GM12892 (cell line): ENCODE measurements at regions not wholly inside any gene's neighbourhood (a gene's known extent, or its start where the extent isn't known, plus 50 kb on each side); places are given as distances from the start of the nearest gene placed in this dataset.

Source experiments
- DNase-seq: peaks from one replicate; pipeline ENCODE4 v3.0.0; 2011; ENCODE audit not compliant: insufficient read length
- FAIRE-seq: peaks from 2 replicates; lab custom pipeline; 2011; peaks lifted over from hg19 to GRCh38; lab: Jason Lieb, UNC
- POLR2A ChIP-seq: IDR thresholded peaks from 2 replicates; pipeline ENCODE4 v1.6.1; 2011; ENCODE audit warnings: low read depth, low read length, control low read depth
- POLR2AphosphoS5 ChIP-seq: IDR thresholded peaks from 2 replicates; pipeline ENCODE4 v1.6.1; 2011; ENCODE audit warnings: low read depth, low read length, control low read depth
- TAF1 ChIP-seq: IDR thresholded peaks from 2 replicates; pipeline ENCODE4 v1.6.1; 2011; ENCODE audit warnings: low read depth, mild to moderate bottlenecking, control low read depth, low read length, borderline replicate concordance

GRCh38 chr21:20649231-20649630, 349.0 kb upstream of the NCAM2 start:
- TF ChIP-seq POLR2A (no peak), POLR2AphosphoS5 (no peak), TAF1 (no peak)
- FAIRE-seq = no peak
- no peak for DNase-seq

- DNase-seq = no peak
- TF ChIP-seq POLR2AphosphoS5 (no peak), TAF1 (no peak), POLR2A (no peak)
- no peak for FAIRE-seq
Measured at GRCh38 chr21:20652846-20653245, 345.4 kb upstream of the NCAM2 start.

GRCh38 chr21:20661246-20661645, 337.0 kb upstream of the NCAM2 start:
- FAIRE-seq (no peak), DNase-seq (no peak)
- TF ChIP-seq TAF1 = no peak
- no peak for TF ChIP-seq POLR2A
- TF ChIP-seq POLR2AphosphoS5 = no peak

GRCh38 chr21:20661745-20662422, 336.3 kb upstream of the NCAM2 start:
- no peak for DNase-seq
- TF ChIP-seq TAF1 (no peak), POLR2A (no peak), POLR2AphosphoS5 (no peak)
- FAIRE-seq = no peak

- TF ChIP-seq POLR2A = no peak
- DNase-seq = no peak
- no peak for FAIRE-seq
Measured at GRCh38 chr21:20662514-20662913, 335.7 kb upstream of the NCAM2 start.

- no peak for TF ChIP-seq POLR2A
- no peak for TF ChIP-seq TAF1
- no peak for TF ChIP-seq POLR2AphosphoS5
- DNase-seq = no peak
- FAIRE-seq = no peak
Measured at GRCh38 chr21:20667931-20668330, 330.3 kb upstream of the NCAM2 start.

- no peak for FAIRE-seq
- no peak for DNase-seq
- TF ChIP-seq TAF1 (no peak), POLR2A (no peak), POLR2AphosphoS5 (no peak)
Measured at GRCh38 chr21:20685475-20685874, 312.7 kb upstream of the NCAM2 start.

- FAIRE-seq = no peak
- DNase-seq = no peak
- TF ChIP-seq TAF1 (no peak), POLR2A (no peak), POLR2AphosphoS5 (no peak)
Measured at GRCh38 chr21:20698585-20698984, 299.6 kb upstream of the NCAM2 start.

- no peak for TF ChIP-seq TAF1
- TF ChIP-seq POLR2A = no peak
- no peak for TF ChIP-seq POLR2AphosphoS5
- DNase-seq = no peak
- no peak for FAIRE-seq
Measured at GRCh38 chr21:20701235-20701634, 297.0 kb upstream of the NCAM2 start.

- TF ChIP-seq POLR2A = no peak
- DNase-seq (no peak), FAIRE-seq (no peak)
Measured at GRCh38 chr21:20703112-20703767, 295.0 kb upstream of the NCAM2 start.

- no peak for FAIRE-seq
- DNase-seq = no peak
- TF ChIP-seq TAF1 (no peak), POLR2AphosphoS5 (no peak), POLR2A (no peak)
Measured at GRCh38 chr21:20720623-20721022, 277.6 kb upstream of the NCAM2 start.

- FAIRE-seq (no peak), DNase-seq (no peak)
- TF ChIP-seq TAF1 = no peak
- TF ChIP-seq POLR2AphosphoS5 = no peak
- TF ChIP-seq POLR2A = no peak
Measured at GRCh38 chr21:20721151-20721550, 277.1 kb upstream of the NCAM2 start.

GRCh38 chr21:20728691-20729090, 269.5 kb upstream of the NCAM2 start:
- TF ChIP-seq POLR2AphosphoS5 (no peak), POLR2A (no peak), TAF1 (no peak)
- FAIRE-seq = no peak
- no peak for DNase-seq
